C1 segment of cervical spinal cord (tissue), 14 donors: ENCODE measurements at regions not wholly inside any gene's neighbourhood (a gene's known extent, or its start where the extent isn't known, plus 50 kb on each side); places are given as distances from the start of the nearest gene placed in this dataset.

Experiments used
- DNase-seq, 14 donors: peaks; one replicate each; lab custom pipeline; 2025; lab: John Stamatoyannopoulos, UW

DNA sequence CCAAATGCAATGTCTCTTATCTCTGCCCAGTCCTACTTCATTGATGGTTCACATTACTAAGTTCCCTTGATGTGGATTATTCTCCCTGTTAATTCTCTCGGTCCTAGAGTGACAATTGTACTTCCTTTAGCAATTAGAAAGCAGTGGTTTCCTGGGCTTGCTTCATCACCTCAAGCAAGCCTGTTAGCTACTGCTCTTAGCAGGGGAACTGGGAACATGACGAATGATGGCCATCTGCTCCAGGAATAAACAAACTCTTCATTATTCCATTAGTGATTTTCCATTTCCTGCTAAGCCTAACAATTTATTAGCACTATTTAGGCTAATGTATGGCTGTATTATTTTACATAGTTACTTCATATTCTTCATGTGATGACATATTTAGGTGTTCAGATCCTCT is 331.8 kb downstream of the MTX2 start:
- DNase-seq = no peak

- no peak for DNase-seq
These were observed 342.8 kb downstream of the MTX2 start for GRCh38 chr2:176612036-176612435.

DNA sequence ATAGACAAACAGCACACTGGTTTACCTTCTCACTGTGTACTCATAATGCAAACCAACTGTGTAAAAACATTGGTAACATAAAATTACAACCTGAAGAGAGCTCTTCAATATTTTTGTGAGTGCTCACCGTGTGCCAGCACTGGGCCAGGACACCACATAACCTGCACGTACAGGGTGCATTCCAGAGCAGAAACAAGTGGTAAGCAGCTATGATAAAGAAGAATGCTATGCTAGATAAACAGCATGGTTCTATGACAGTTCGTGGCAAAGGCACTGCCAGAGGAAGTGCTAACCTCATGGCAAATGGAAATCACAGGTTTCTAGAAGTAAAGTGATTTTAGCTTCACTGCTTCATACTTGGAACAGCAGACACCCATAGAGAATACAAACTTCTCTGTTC is 343.5 kb downstream of the MTX2 start:
- DNase-seq = no peak

GRCh38 chr2:176613323-176613987 is 344.2 kb downstream of the MTX2 start:
- DNase-seq = no peak

- DNase-seq = no peak
These were observed 344.8 kb downstream of the MTX2 start for GRCh38 chr2:176614049-176614448.

DNA sequence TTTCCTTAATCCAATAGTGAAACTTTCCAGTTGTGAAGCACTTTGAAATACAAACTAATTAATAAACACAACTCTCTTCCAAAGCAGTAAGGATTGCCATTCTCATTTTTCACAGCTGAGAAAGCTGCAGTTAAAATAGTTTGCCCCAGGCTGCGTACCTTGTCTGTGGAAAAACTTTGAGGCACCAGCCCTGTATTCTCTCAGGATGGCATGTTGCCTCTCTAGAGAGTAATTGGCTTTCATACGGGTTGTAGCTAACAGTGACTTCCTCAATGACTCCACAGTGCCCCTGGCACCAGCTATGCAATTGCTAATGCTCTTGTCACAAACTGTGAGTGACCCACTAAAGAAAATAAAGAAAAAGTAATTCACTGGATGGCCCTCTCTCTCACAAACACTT is 345.7 kb downstream of the MTX2 start:
- DNase-seq = peak in 3 of 14 donors; percentile 1 to 20 (median 2)

DNA sequence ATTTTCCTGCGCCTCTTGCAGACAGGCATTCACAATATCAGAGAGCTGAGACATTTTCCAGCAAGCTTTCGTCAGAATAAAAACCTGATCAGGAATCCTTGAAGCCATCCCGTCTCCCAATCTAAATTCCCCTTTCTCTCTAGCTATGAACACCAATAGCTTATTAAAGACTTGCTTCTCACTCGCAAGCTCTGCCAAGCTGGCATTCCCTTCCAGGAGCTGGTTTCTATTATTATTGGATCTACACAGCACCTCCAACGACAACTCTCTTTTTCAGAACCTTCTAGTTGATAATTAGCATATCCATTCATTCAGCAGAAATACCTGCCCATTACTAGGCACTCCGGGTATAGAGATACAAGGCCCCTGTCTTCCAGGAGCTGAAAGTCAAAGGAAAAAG is 350.3 kb downstream of the MTX2 start:
- no peak for DNase-seq

- DNase-seq = no peak
These were observed 352.1 kb downstream of the MTX2 start for GRCh38 chr2:176621350-176621749.

DNA sequence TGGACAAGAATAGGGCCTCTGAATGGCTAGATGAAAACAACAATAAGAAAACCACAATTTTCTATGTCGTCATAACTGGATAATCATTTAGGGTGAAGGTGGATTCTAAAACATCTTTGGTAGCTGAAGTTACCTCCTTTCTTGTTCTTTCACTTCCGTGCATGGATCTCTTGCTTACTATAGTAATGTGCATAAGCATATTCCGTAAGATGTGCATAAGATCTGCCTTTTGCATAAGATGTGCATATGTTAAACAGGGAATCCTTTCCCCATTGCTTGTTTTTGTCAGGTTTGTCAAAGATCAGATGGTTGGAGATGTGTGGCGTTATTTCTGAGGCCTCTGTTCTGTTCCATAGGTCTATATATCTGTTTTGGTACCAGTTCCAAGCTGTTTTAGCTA is 353.6 kb downstream of the MTX2 start:
- no peak for DNase-seq

DNA sequence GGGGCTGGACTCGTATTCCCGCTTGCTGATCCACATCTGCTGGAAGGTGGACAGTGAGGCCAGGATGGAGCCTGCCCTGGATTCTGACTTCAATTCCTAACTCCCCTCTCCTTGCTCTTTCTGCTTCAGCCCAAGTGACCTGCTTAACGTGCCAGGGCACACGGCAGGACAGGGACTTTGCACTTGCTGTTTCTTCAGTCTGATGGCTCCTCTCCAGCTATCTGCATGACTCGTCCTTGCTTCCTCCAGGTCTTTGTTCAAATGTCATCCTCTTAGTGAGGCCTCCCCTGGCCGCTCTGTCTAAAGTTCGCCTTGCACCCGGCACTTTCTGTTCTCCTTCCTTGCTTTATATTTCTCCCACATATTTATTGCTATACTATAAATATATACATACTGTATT is 357.6 kb downstream of the MTX2 start:
- DNase-seq = no peak

- no peak for DNase-seq
These were observed 359.2 kb downstream of the MTX2 start for GRCh38 chr2:176628438-176628837.

- no peak for DNase-seq
These were observed 364.5 kb downstream of the MTX2 start for GRCh38 chr2:176633754-176634153.

DNA sequence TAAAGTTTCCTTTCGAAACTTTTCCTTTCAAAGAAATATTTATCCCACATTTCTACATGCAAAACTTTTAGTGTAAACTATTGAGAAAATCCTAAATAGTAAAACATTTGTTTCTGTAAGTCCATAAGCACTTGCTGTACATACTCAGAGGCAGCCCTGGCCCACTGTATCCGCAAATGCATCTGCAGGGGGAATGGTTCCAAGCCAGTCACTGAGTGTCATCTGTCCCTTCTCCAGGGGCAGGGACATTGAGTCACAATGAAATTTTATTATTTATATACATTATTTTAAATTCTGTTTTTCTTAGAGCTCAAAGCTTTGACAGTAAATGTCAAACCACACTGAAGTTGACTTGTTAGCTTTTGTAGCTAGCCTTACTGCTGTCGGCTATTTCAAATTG is 367.2 kb downstream of the MTX2 start:
- no peak for DNase-seq

DNA sequence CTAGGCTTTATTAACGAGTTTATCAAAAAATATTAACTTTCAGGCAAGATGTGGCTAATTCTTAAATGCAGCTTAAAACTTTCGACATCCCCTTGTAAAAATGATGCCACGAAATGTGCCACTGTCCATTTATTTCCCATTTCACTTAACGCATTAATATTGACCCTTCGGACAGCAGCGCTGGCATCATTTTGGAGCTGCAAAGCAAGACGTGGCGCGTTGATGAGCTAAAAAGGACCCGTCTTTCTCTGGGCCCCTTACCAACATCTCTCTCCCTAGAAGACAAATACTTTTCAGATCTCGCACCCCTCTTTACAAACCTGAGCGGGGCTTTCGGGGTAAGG is 367.9 kb downstream of the MTX2 start:
- DNase-seq = no peak

DNA sequence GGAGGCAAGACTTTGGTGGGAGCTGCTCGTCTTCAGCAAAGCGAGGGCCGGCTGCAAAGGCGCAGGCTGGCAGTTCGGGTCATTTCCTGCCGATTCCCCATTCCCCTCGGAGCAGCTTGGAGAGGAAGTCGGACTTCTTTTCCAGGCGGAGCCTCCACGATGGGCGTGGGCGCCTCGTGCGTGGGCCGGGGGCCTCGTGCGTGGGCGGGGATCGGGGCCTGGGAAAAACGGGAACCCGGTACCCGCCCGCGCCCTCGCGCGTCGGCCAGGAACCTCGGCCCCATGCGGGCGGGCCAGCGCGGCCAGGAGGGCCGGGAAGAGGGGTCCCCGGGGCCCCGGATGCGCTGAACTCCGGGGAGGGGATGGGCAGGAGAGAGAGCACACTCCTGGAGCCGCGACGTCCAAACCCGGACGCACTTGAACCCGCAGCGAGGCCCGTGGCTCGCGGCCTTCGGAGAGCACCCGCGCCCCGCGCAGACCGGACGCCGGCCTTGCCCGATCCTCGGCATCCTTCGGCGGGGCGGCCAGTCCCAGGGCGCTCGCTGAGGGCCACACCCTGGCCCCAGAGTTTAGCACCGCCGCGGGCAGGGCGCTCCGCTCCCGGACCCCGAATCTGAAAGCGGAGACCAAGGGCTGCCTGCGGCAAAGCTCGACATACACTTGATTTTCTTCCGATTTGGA is 368.4 kb downstream of the MTX2 start:
- DNase-seq = peak in 2 of 14 donors; percentile 15 to 38

DNA sequence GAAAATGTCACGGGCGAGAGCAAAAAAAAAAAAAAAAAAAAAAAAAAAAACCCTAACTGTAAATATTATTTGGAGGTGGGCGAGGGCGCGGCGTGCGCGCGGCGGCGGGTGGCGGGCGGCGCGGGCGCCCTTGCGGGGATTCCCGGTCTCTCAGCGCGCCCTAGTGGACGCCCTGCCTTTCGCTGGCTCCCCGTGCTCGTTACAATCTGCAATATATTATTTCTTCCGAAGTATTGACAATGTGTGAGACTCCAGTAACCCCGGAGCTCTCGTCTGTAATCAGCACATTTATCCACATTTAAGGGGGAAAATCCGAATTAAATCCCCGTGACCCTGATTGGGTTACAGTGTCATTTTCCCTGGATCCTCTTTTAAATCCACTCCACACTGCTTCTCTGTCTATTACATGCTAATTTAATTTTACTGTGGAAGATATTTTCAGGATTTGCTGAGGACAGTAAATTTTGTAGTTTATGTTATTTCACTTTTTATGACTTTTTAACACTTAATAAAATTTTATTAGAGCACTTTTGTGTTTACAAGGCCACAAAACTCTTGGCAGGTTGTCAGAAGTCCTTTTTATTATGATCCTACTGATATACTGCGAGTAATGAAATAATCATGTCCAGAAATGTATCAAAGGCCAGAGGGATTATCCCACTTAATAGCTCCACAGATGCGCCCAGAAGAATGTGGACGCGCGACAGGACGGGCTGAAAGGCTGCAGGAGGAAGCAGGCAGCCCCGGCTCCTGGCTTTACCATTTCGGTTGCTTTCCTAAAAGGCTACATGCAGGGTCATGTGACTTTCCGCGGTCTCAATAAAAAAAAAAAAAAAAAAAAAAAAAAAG is 369.1 kb downstream of the MTX2 start:
- peak in 8 of 14 donors; percentile 4 to 69 (median 14) for DNase-seq

DNA sequence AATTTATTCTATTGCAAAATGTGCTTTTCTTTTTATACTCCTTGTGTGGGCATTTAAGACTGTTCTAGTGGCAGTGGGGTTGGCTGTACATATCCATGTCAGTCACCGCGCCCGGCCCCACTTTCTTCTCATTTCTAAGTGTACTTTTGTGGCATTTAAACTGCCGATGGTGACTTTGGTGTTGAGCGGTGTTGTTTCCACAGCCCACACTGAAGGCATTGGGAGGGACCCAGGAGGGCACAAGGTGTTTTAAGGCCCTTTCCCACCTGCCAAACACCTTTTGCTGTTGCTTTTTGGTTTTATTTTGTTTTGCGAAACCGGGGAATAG is 369.7 kb downstream of the MTX2 start:
- no peak for DNase-seq

GRCh38 chr2:176639671-176640070 is 370.4 kb downstream of the MTX2 start:
- no peak for DNase-seq

GRCh38 chr2:176641436-176641835 is 372.2 kb downstream of the MTX2 start:
- DNase-seq = no peak

DNA sequence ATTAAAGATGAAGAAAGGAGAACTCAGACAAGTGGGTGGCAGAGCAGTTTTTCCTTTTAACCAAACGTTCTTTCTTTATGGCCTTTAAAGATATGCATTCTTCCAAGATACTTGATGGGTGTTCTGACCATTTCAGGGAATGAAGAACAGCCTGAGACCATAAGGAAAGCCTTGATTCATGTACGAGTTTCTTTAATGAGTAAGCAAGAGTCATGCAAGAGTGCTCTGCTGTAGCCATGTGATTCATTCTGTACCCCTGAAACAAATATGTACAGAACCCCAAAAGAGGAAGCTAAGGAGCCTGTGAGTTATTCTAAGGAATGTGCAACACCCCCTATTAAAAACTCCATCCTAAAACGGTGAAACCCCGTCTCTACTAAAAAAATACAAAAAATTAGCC is 372.8 kb downstream of the MTX2 start:
- no peak for DNase-seq

GRCh38 chr2:176643646-176644045 is 374.4 kb downstream of the MTX2 start:
- no peak for DNase-seq

DNA sequence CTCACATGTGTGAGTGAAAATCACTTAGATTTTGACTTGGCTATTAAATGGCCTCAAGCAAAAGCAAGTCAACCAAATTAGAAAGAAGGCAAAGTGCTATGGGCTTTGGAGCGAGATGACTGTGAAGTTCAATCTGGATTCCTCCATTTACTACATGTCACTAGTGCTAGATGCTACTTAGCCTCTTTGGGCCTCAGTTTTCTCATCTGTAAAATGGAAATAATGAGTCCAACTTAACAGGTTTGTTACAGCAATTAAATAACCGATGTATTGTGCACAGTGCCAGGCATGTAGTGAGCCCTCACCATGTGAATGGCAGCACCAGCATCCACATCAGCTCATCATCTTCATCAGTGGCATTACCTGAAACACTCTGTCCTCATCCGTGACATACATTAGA is 376.3 kb downstream of the MTX2 start:
- no peak for DNase-seq

DNA sequence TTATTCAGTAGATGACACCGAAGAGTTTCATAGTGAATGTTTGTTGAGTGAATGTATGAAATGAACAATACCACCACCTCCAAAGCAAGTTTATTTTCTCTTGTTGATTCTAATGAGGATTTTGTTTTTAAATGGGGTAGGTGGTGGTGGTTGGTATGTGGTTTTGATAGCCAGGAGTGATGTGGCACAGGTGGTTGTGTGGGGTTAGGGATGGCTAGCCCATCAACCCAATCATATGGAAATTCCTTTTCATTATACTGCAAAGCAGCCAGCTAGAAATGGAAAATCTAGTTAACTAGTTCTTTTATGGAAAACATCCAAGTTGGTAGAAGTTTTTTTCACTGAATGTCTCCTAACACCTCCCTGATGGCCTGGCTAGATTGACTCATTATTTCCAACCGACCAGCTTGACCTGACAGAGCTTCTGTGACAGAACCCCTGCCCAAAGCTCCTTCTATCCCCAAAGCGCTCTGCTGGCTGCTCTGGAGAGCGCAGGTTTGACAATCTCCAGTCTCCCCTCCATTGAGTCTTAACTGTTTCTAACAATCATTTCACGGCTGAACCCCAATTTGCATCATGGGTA is 376.9 kb downstream of the MTX2 start:
- no peak for DNase-seq
